ENCODE measurements at regions not wholly inside any gene's neighbourhood (a gene's known extent, or its start where the extent isn't known, plus 50 kb on each side); places are given as distances from the start of the nearest gene placed in this dataset.

DNA sequence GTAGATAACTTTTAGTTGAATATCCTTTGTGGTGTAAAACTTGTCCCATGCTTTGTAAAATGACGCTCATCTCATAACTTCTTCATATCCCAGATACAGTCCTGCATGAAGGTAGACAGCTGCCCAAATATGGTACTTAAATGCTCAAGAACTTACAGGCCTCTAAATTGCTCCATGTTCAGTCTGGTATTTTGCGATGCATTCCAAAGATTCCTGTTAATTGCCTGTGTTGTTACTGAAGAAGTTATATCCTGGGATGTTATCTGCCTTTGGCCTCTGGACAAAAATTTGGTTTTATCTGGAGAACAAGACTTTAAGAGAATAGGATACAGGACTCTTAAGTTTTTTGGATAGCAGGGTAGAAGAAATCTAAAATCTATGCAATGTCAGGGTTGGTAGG lies 473.0 kb downstream of the PCNX1 start:
- TF ChIP-seq, protein P1, sequence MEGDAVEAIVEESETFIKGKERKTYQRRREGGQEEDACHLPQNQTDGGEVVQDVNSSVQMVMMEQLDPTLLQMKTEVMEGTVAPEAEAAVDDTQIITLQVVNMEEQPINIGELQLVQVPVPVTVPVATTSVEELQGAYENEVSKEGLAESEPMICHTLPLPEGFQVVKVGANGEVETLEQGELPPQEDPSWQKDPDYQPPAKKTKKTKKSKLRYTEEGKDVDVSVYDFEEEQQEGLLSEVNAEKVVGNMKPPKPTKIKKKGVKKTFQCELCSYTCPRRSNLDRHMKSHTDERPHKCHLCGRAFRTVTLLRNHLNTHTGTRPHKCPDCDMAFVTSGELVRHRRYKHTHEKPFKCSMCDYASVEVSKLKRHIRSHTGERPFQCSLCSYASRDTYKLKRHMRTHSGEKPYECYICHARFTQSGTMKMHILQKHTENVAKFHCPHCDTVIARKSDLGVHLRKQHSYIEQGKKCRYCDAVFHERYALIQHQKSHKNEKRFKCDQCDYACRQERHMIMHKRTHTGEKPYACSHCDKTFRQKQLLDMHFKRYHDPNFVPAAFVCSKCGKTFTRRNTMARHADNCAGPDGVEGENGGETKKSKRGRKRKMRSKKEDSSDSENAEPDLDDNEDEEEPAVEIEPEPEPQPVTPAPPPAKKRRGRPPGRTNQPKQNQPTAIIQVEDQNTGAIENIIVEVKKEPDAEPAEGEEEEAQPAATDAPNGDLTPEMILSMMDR (conservative IDR thresholded peaks at IDR 0.05), result no peak
- no peak for TF ChIP-seq EZH2 (IDR thresholded peaks at IDR 0.05; ENCODE audit: low read depth)

All from PC-9 (cell line).